ENCODE measurements at regions not wholly inside any gene's neighbourhood (a gene's known extent, or its start where the extent isn't known, plus 50 kb on each side); places are given as distances from the start of the nearest gene placed in this dataset.

- TF ChIP-seq, protein P1, sequence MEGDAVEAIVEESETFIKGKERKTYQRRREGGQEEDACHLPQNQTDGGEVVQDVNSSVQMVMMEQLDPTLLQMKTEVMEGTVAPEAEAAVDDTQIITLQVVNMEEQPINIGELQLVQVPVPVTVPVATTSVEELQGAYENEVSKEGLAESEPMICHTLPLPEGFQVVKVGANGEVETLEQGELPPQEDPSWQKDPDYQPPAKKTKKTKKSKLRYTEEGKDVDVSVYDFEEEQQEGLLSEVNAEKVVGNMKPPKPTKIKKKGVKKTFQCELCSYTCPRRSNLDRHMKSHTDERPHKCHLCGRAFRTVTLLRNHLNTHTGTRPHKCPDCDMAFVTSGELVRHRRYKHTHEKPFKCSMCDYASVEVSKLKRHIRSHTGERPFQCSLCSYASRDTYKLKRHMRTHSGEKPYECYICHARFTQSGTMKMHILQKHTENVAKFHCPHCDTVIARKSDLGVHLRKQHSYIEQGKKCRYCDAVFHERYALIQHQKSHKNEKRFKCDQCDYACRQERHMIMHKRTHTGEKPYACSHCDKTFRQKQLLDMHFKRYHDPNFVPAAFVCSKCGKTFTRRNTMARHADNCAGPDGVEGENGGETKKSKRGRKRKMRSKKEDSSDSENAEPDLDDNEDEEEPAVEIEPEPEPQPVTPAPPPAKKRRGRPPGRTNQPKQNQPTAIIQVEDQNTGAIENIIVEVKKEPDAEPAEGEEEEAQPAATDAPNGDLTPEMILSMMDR (IDR thresholded peaks at IDR 0.05; ENCODE audit: insufficient read depth, missing control alignments), result no peak
- DNase-seq (ENCODE audit: insufficient read length, low spot score), result no peak
- no peak for FAIRE-seq
Observed at GRCh38 chr13:58597552-58597951, 966.0 kb downstream of the PCDH17 start.

DNA sequence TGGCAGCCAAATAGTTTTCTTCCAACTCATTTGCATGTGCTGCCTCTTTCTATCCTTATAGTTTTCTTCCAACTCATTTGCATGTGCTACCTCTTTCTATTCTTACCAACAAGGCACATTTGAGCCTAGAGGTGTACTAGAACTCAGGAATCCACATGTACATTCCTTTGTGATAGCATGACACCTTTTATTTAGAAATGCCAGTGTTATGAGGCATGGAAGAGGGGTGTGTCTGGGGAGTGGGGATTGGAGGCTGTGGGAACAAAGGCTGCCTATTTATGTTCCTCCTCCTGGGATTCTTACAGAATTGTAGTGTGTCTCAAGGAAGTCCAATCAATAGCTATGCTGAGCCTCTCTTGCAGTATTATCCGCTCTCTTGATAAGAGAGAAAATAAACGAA, 966.7 kb downstream of the PCDH17 start:
- TF ChIP-seq, protein P1 (IDR thresholded peaks at IDR 0.05; ENCODE audit: insufficient read depth, missing control alignments), result no peak
- DNase-seq (ENCODE audit: insufficient read length, low spot score) (no peak), FAIRE-seq (no peak)

GRCh38 chr13:58611117-58611516, 979.6 kb downstream of the PCDH17 start:
- FAIRE-seq, result no peak
- TF ChIP-seq, protein P1 (IDR thresholded peaks at IDR 0.05; ENCODE audit: insufficient read depth, missing control alignments), result no peak
- no peak for DNase-seq (ENCODE audit: insufficient read length, low spot score)

GRCh38 chr13:58617880-58618665, 986.5 kb downstream of the PCDH17 start:
- TF ChIP-seq, protein P1 (IDR thresholded peaks at IDR 0.05; ENCODE audit: insufficient read depth, missing control alignments), result no peak

DNA sequence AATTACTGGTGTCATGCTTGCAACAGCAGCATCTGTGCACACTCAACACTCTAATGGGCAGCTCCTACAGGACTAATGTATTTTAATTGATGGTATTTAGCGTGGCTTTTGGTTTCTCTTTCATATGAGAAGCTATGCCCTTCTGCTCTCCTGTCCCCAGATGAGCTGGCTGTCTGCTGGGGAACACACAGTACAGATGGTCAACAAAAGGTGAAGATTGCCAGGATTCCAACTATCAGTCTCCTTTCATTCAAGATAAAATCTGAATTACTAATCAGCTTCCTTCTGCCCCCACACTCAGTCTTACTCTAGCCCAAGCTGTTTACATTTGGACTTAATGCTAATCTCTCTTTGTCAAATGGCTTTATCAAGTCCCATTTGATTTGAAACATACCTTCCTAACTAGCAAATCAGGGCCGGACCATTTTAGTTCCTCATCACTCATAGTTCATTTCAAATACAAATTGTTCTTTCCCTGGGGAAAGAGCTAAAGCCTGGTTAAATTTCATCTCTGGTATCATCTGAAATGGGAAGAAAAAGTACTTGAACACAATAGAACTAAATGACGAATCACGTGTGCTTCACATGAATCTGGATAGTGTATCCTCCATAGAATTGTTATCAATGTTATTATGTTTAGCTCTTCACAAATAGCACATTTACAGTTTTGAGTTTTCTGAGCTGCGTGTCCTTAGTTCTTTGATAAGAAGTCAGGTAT, 988.0 kb downstream of the PCDH17 start:
- DNase-seq (ENCODE audit: insufficient read length, low spot score) (no peak), FAIRE-seq (peak; percentile 95)
- TF ChIP-seq, protein P1 (IDR thresholded peaks at IDR 0.05; ENCODE audit: insufficient read depth, missing control alignments), result no peak

More at GRCh38 chr13:58617880-58618665, 986.5 kb downstream of the PCDH17 start:
- no peak for DNase-seq (ENCODE audit: insufficient read length, low spot score)
- no peak for FAIRE-seq

DNA sequence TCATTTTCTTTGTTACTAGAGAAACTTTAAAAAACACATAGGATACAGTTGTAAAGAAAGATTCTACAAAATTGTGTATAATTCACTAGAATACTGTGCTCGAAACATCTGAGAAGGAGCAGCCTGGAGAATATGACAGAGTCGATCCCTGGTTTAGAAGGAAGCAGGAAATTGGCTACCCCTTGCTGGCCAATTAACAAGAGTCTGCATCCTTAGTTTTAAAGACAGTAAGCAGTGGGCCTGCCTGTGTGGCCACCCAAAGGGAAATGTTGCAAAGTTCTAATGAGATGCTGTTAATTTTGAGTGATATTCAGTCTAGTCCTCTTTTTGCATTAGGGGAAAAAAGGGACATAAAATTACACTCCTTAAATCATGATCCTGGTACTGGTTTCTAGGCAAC, 988.6 kb downstream of the PCDH17 start:
- TF ChIP-seq, protein P1 (IDR thresholded peaks at IDR 0.05; ENCODE audit: insufficient read depth, missing control alignments), result no peak
- DNase-seq (ENCODE audit: insufficient read length, low spot score) (no peak), FAIRE-seq (no peak)
